Endothelial cell of umbilical vein (primary cell): ENCODE measurements at regions not wholly inside any gene's neighbourhood (a gene's known extent, or its start where the extent isn't known, plus 50 kb on each side); places are given as distances from the start of the nearest gene placed in this dataset.

Source experiments
- CTCF ChIP-seq, 2 donors: IDR thresholded peaks; 1 replicate in 1 of 2; 2 replicates in 1 of 2; pipeline ENCODE4 v1.5.1; 2011; ENCODE audit warnings: low read length in 2 of 2, mild to moderate bottlenecking in 2 of 2, moderate library complexity in 2 of 2, control low read depth in 1 of 2, inconsistent platforms in 1 of 2, low read depth in 1 of 2; ENCODE audit not compliant: insufficient read depth in 1 of 2; ENCODE audit errors: extremely low read depth in 1 of 2
- EZH2 ChIP-seq: IDR thresholded peaks from 2 replicates; pipeline ENCODE4 v1.6.1; 2012; ENCODE audit warnings: borderline replicate concordance, low read depth, mild to moderate bottlenecking, moderate library complexity, low read length, inconsistent platforms; ENCODE audit not compliant: severe bottlenecking
- MAX ChIP-seq: IDR thresholded peaks from 2 replicates; pipeline ENCODE4 v1.6.1; 2011; ENCODE audit not compliant: insufficient read depth, insufficient read length

- no peak for TF ChIP-seq CTCF (IDR thresholded peaks at IDR 0.05; ENCODE audit: extremely low read depth in 1 of 2, insufficient read depth in 1 of 2, low read depth in 1 of 2, low read length in 2 of 2)
- no peak for TF ChIP-seq MAX
- no peak for TF ChIP-seq EZH2
Observed at GRCh38 chr2:7329465-7329864, 412.3 kb downstream of the RNF144A start.
